Stimulated activated CD4-positive, alpha-beta T cell treated with anti-CD3 and anti-CD28 coated beads, Interleukin-12 subunit alpha, Interleukin-12 subunit beta, amount 100 ng/mL, for 24 hours (primary cell): ENCODE measurements at regions not wholly inside any gene's neighbourhood (a gene's known extent, or its start where the extent isn't known, plus 50 kb on each side); places are given as distances from the start of the nearest gene placed in this dataset.

ENCODE experiments used
- DNase-seq, 2 experiments: peaks; one replicate each; pipeline ENCODE4 v3.0.0-alpha.2; 2020; ENCODE audit warnings: low read depth in 2 of 2

DNA sequence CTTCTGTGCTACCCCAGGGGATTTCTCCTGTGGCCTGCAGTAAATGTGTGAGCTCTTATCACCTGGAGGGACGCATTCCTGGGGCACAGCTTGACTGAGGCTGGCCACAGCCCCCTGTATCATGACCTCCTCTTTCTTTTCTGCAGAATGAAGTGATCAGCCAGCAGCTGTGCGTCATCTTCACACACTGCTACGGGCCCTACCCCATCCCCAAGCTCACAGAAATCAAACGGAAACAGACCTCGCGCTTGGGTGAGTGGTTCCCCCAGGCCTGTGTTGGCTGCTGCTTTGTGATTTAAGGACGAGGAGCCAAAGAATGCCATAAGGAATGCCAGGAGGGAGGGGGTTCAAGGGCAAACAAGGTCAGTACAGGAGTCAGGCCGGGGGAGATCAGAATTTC, 50.5 kb upstream of the PWP1 start:
- no peak for DNase-seq
